Astrocyte (in vitro differentiated cells and primary cell): ENCODE measurements at regions not wholly inside any gene's neighbourhood (a gene's known extent, or its start where the extent isn't known, plus 50 kb on each side); places are given as distances from the start of the nearest gene placed in this dataset.

ENCODE experiments used
- EZH2 ChIP-seq: IDR thresholded peaks from 2 replicates; pipeline ENCODE4 v1.6.1; 2012; ENCODE audit warnings: mild to moderate bottlenecking, low read length, inconsistent platforms; ENCODE audit not compliant: insufficient read depth
- TF ChIP-seq, protein P1 (sequence below): IDR thresholded peaks from 2 replicates; pipeline ENCODE4 v1.5.1; 2011; ENCODE audit warnings: low read depth, mild to moderate bottlenecking, inconsistent platforms, low read length, moderate library complexity; ENCODE audit not compliant: insufficient read depth

DNA sequence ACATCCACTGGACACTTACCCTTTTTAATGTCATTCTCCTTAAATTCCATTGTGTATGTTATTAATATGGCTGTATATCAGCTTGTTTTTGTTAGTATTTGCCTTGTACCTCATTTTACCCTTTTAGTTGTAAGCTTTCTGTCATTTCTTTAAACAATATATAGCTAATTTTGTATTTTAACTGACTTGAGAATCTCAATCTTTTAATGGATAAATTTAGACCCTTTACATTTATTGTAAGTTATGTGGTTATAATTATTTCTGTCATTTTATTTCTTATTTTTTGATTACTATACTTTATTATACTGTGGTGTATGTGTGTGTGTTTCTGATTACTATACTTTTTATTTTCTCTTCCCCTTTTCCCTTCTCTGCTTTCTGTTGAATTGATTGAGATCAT is 159.0 kb upstream of the LHX5 start:
- TF ChIP-seq EZH2: no peak
- TF ChIP-seq, protein P1, sequence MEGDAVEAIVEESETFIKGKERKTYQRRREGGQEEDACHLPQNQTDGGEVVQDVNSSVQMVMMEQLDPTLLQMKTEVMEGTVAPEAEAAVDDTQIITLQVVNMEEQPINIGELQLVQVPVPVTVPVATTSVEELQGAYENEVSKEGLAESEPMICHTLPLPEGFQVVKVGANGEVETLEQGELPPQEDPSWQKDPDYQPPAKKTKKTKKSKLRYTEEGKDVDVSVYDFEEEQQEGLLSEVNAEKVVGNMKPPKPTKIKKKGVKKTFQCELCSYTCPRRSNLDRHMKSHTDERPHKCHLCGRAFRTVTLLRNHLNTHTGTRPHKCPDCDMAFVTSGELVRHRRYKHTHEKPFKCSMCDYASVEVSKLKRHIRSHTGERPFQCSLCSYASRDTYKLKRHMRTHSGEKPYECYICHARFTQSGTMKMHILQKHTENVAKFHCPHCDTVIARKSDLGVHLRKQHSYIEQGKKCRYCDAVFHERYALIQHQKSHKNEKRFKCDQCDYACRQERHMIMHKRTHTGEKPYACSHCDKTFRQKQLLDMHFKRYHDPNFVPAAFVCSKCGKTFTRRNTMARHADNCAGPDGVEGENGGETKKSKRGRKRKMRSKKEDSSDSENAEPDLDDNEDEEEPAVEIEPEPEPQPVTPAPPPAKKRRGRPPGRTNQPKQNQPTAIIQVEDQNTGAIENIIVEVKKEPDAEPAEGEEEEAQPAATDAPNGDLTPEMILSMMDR: no peak
